Astrocyte of the spinal cord (primary cell): ENCODE measurements at regions not wholly inside any gene's neighbourhood (a gene's known extent, or its start where the extent isn't known, plus 50 kb on each side); places are given as distances from the start of the nearest gene placed in this dataset.

ENCODE experiments used
- DNase-seq: peaks from one replicate; pipeline ENCODE4 v3.0.0; 2011; ENCODE audit warnings: low read depth, low spot score
- H3K4me3 ChIP-seq: 2 replicates; pipeline ENCODE4 v1.5.1; 2011; ENCODE audit warnings: low read depth, mild to moderate bottlenecking, low read length, moderate library complexity
- in situ Hi-C: cut with HindIII; loops from 2 replicates; pipeline ENCODE4 v1.10.0; 2017; ENCODE audit warnings: low sequenced_read_pairs
- TF ChIP-seq, protein P1 (sequence below): IDR thresholded peaks from 2 replicates; pipeline ENCODE4 v1.5.1; 2012; ENCODE audit warnings: low read depth, mild to moderate bottlenecking, low read length, inconsistent platforms

DNA sequence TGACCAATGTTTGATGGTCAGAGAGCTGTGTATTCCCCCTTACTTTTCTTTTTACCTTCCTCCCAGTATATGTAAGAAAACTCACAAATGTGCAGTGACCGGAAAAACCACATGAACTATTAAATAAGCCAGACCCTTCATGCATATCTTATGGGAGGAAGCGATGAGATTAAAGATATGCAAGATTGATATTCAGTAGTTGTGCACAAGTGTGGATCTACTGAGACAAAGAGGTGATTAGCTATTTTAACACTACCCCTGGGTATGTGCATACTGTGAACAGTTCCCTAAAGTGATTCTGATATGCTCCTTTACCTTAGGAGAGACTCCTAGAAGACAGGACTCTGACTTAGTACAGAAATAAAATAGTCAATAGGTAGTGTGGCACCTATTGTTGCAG lies 328.3 kb downstream of the EPHA4 start:
- H3K4me3 ChIP-seq, result no peak overlapping the region
- in situ Hi-C loops, result no loop called here
- no peak for DNase-seq
- TF ChIP-seq, protein P1, sequence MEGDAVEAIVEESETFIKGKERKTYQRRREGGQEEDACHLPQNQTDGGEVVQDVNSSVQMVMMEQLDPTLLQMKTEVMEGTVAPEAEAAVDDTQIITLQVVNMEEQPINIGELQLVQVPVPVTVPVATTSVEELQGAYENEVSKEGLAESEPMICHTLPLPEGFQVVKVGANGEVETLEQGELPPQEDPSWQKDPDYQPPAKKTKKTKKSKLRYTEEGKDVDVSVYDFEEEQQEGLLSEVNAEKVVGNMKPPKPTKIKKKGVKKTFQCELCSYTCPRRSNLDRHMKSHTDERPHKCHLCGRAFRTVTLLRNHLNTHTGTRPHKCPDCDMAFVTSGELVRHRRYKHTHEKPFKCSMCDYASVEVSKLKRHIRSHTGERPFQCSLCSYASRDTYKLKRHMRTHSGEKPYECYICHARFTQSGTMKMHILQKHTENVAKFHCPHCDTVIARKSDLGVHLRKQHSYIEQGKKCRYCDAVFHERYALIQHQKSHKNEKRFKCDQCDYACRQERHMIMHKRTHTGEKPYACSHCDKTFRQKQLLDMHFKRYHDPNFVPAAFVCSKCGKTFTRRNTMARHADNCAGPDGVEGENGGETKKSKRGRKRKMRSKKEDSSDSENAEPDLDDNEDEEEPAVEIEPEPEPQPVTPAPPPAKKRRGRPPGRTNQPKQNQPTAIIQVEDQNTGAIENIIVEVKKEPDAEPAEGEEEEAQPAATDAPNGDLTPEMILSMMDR, result no peak

DNA sequence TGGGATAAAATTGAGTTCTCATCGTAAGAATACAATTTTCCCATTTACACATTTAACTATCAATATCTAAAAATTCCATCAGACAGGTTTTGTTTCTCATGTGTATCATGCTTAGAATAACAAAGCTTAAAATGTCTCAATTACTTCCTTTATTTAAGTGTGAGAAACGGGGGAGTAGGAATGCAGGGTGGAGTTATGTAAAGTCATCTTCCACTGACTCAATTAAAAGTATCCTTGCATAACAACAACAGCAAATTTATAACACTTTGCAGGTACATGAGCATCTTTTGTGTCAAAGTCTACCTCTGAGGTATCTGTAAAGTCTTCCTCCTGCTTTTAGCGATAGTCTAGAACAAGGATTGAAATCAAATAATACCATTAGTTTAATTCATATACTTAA lies 327.1 kb downstream of the EPHA4 start:
- in situ Hi-C loops, result no loop called here
- TF ChIP-seq, protein P1, result no peak
- no peak for DNase-seq
- no peak overlapping the region for H3K4me3 ChIP-seq

DNA sequence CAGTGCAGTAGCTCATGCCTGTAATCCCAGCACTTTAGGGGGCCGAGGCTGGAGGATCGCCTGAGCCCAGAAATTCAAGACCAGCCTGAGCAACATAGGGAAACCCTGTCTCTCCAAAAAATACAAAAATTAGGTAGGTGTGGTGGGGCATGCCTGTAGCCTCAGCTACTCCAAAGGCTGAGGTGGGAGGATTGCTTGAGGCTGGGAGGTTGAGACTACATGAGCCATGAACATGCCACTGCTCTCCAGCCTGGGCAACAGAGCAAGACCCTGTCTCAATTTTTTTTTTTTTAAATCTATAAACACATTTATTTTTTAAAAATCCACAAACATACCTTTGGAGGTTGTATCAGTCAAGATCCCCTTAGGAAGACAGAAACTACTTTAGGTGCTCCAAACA lies 326.3 kb downstream of the EPHA4 start:
- DNase-seq, result no peak
- no peak overlapping the region for H3K4me3 ChIP-seq
- TF ChIP-seq, protein P1, result no peak
- in situ Hi-C loops, result no loop called here

DNA sequence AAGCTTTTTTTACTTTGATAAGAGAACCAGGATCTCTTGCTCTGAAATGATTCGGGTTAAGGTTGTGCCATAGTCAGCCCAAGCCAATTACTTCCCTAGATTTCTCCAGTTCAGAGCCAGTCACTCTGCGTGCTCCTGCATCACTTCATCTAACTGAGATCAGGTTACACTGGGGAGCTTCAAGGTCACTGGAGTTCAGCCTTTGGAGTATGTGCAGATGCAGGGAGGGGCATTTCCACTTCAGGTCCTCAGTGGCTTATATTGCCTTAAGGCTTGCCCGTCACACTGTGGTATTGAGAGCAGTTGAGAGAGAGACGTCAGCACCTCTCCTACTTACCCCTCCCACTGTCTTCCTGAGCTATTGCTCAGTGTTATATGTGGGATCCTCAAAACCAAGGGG lies 317.8 kb downstream of the EPHA4 start:
- no peak overlapping the region for H3K4me3 ChIP-seq
- TF ChIP-seq, protein P1, result no peak
- in situ Hi-C loops, result no loop called here
- DNase-seq, result no peak

DNA sequence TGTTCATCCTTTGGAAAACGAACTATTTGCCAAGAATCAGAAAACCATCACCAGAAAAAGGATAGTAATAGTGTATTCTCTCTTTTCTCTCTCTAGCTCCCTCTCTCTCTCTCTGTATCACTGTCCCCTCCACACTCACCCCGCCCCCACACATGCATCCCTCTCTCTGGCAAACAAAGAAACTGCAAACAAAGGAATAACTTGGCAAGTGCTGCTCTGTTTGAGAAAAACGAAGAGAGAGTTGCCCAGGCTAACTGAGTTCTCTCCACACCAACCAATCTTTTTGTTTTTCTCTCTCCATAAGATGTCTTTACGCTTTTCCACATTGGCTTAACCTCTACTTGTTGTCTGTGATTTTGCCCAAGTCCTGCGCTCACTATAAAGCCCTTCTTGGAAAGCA lies 316.2 kb downstream of the EPHA4 start:
- H3K4me3 ChIP-seq, result no peak overlapping the region
- in situ Hi-C loops, result no loop called here
- DNase-seq, result no peak

DNA sequence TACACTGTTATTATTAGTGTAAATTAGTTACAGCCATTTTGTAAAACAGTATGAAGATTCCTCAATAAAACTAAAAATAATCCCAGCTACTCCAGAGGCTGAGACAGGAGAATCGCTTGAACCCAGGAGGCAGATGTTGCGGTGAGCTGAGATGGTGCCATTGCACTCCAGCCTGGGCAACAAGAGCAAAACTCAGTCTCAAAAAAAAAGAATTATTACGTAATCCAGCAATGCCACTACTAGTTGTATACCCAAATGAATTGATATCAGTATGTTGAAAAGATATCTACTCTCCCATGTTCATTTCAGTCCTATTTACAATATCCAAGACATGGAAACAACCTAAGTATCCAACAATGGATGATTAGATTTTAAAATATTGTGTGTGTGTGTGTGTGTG lies 313.6 kb downstream of the EPHA4 start:
- TF ChIP-seq, protein P1, result no peak
- H3K4me3 ChIP-seq, result no peak overlapping the region
- in situ Hi-C loops, result no loop called here
- no peak for DNase-seq

More for the DNA sequence above, 316.2 kb downstream of the EPHA4 start:
- TF ChIP-seq, protein P1, result no peak

DNA sequence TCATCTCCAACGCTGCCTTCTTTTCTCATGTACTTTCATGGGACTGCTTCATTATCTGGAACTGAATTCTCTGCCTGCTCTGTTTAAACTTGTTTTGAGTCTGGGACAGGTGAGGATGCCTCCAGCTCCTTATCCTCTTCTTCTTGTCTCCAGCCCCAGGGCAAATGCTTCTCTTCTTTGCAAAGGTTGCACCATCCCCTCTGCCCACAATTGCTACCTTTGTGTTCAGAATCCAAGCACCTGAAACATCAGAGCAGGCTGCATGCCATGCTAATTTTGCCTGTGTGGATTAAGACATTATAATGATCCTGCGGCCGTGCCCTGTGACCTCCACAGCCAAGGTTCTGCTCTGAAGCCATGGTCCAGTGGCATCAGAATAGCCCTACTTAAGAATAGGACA lies 309.5 kb downstream of the EPHA4 start:
- in situ Hi-C loops, result no loop called here
- DNase-seq, result no peak
- H3K4me3 ChIP-seq, result no peak overlapping the region
- TF ChIP-seq, protein P1, result no peak
